Breast epithelium (tissue), 4 donors: ENCODE measurements at regions not wholly inside any gene's neighbourhood (a gene's known extent, or its start where the extent isn't known, plus 50 kb on each side); places are given as distances from the start of the nearest gene placed in this dataset.

Experiments used
- DNase-seq, 2 donors: peaks; one replicate each; pipeline ENCODE4 v3.0.0-alpha.2; 2019; ENCODE audit warnings: low spot score in 2 of 2
- H3K27ac ChIP-seq, 2 donors: fragments of 200-600 bp; sonication (generic) in 1 of 2; one replicate each; pipeline ENCODE4 v1.5.1; 2016 to 2019; ENCODE audit warnings: mild to moderate bottlenecking in 1 of 2
- H3K27me3 ChIP-seq, 2 donors: fragments of 200-600 bp; sonication (generic) in 1 of 2; one replicate each; pipeline versions ENCODE4 v1.5.1 to v1.6.0; 2017 to 2019; ENCODE audit warnings: control low read depth in 1 of 2, mild to moderate bottlenecking in 1 of 2
- H3K36me3 ChIP-seq: fragments of 200-600 bp; one replicate; pipeline ENCODE4 v1.5.1; 2019
- H3K4me1 ChIP-seq, 2 donors: fragments of 200-600 bp; sonication (generic); one replicate each; pipeline ENCODE4 v1.5.1; 2016 to 2019; ENCODE audit warnings: control low read depth in 1 of 2
- H3K4me3 ChIP-seq, 3 donors: fragments of 200-600 bp; sonication (generic); 1 replicate in 2 of 3; 2 replicates in 1 of 3; pipeline ENCODE4 v1.5.1; 2016 to 2019; ENCODE audit warnings: mild to moderate bottlenecking in 3 of 3, moderate library complexity in 2 of 3
- H3K9me3 ChIP-seq, 2 donors: fragments of 200-600 bp; sonication (generic) in 1 of 2; one replicate each; pipeline ENCODE4 v1.5.1; 2016 to 2019; ENCODE audit warnings: control low read depth in 1 of 2
- POLR2A ChIP-seq: fragments of 450-650 bp; IDR thresholded peaks from one replicate; pipeline ENCODE4 v1.6.1; 2016; ENCODE audit warnings: antibody characterized with exemption, mild to moderate bottlenecking, moderate library complexity
- POLR2AphosphoS5 ChIP-seq, 3 donors: sonication (generic); formaldehyde crosslinking; IDR thresholded peaks; one replicate each; pipeline ENCODE4 v1.6.1; 2017; ENCODE audit warnings: antibody characterized with exemption in 3 of 3
- intact Hi-C: fragments of 100-400 bp; cut with DNase I; formaldehyde crosslinking; loops from one replicate; pipeline ENCODE4 v1.15.1; 2023; ENCODE audit warnings: low total_unique reads
- TF ChIP-seq, protein P1 (sequence below), 3 donors: fragments of 450-650 bp; IDR thresholded peaks; one replicate each; pipeline ENCODE4 v1.5.1; 2016 to 2017; ENCODE audit warnings: antibody characterized with exemption in 3 of 3, mild to moderate bottlenecking in 3 of 3, moderate library complexity in 3 of 3

- no peak for DNase-seq
- Histone ChIP-seq H3K27me3 (no peaks in the 10 kb centered on the region), H3K36me3 (no peaks in the 10 kb centered on the region), H3K9me3 (no peaks in the 10 kb centered on the region), H3K4me1 (no peaks in the 10 kb centered on the region), H3K4me3 (no peak overlapping the region), H3K27ac (no peak overlapping the region)
- intact Hi-C loops = no loop called here
- TF ChIP-seq POLR2AphosphoS5 (IDR thresholded peaks at IDR 0.05) (no peak), POLR2A (no peak)
- TF ChIP-seq, protein P1, sequence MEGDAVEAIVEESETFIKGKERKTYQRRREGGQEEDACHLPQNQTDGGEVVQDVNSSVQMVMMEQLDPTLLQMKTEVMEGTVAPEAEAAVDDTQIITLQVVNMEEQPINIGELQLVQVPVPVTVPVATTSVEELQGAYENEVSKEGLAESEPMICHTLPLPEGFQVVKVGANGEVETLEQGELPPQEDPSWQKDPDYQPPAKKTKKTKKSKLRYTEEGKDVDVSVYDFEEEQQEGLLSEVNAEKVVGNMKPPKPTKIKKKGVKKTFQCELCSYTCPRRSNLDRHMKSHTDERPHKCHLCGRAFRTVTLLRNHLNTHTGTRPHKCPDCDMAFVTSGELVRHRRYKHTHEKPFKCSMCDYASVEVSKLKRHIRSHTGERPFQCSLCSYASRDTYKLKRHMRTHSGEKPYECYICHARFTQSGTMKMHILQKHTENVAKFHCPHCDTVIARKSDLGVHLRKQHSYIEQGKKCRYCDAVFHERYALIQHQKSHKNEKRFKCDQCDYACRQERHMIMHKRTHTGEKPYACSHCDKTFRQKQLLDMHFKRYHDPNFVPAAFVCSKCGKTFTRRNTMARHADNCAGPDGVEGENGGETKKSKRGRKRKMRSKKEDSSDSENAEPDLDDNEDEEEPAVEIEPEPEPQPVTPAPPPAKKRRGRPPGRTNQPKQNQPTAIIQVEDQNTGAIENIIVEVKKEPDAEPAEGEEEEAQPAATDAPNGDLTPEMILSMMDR (IDR thresholded peaks at IDR 0.05) = no peak
These were observed 128.5 kb upstream of the GSE1 start for GRCh38 chr16:85484347-85485300.

DNA sequence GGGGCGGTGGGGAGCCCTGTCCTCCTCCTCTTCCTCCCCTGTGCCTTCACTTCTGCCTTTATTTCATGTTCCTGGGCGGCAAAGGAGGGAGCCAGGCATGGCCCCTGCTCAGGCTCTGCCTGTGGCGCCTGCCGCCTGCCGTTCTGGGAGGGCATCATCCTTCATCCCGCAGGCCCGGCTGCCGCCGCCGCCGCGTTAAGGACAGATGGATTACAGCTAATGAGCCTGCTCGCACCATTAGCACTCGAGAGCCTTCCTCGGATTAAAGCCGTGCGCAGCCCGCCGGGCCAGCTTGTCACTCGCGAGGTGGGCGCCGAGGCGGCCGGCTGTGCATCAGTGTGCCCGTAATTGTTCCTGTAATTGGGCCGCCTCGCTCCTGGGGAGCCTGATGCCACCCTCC, 127.7 kb upstream of the GSE1 start:
- no peaks in the 10 kb centered on the region for H3K27me3 ChIP-seq
- no peak overlapping the region for H3K4me3 ChIP-seq
- H3K27ac ChIP-seq = no peak overlapping the region
- no peaks in the 10 kb centered on the region for H3K9me3 ChIP-seq
- intact Hi-C loops = no loop called here
- TF ChIP-seq POLR2AphosphoS5 (IDR thresholded peaks at IDR 0.05) (no peak), POLR2A (no peak)
- TF ChIP-seq, protein P1 (IDR thresholded peaks at IDR 0.05) = no peak
- H3K36me3 ChIP-seq = no peaks in the 10 kb centered on the region
- H3K4me1 ChIP-seq = no peaks in the 10 kb centered on the region
- DNase-seq = no peak

DNA sequence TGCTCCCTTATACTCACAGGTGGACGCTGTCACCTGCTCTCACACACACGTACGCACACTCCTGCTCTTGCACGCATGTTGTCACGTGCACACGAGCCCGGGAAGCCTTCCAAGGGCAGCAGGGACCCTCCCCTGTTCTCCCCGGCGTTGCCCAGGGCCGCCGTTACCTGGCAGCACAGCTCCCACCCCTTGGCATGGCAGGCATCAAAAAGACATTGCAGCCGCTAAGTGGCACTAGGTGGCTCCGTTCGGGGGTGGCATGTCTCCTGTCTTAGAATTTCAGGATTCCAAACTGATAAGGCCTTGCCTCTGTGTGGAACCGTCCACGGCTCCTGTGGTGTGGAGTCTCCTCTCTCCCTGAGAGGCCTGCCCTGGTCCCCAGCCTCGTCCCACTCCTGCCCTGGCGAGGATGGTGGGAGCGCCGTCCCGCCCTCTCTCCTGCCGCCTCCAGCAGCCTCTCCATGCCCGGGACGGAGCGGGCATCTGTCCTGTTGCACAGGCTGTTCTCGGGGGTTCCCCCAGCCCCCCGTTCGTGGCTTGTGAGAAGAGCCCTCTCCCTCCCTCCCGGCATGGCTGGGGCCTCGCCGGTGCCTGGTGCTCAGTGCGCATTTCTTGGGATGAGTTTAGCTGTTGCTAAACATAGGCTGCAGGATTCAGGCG, 126.7 kb upstream of the GSE1 start:
- no peak for TF ChIP-seq POLR2A
- Histone ChIP-seq H3K27ac (no peak overlapping the region), H3K9me3 (no peaks in the 10 kb centered on the region), H3K4me3 (no peak overlapping the region), H3K4me1 (peaks cover 0 to 5% of the 10 kb centered on the region in 2 donors), H3K36me3 (no peaks in the 10 kb centered on the region), H3K27me3 (no peaks in the 10 kb centered on the region)
- intact Hi-C loops = no loop called here
- no peak for DNase-seq

GRCh38 chr16:85488414-85488813, 124.7 kb upstream of the GSE1 start:
- no peak for DNase-seq
- H3K4me3 ChIP-seq = no peak overlapping the region
- H3K4me1 ChIP-seq = peaks cover 0 to 19% of the 10 kb centered on the region in 2 donors
- intact Hi-C loops = no loop called here
- H3K9me3 ChIP-seq = no peaks in the 10 kb centered on the region
- H3K27me3 ChIP-seq = no peaks in the 10 kb centered on the region
- no peak overlapping the region for H3K27ac ChIP-seq
- H3K36me3 ChIP-seq = no peaks in the 10 kb centered on the region
- TF ChIP-seq POLR2A (no peak), POLR2AphosphoS5 (IDR thresholded peaks at IDR 0.05) (no peak)
- TF ChIP-seq, protein P1 (IDR thresholded peaks at IDR 0.05) = no peak

- TF ChIP-seq POLR2A = no peak
- TF ChIP-seq, protein P1 (IDR thresholded peaks at IDR 0.05) = no peak
- TF ChIP-seq POLR2AphosphoS5 (IDR thresholded peaks at IDR 0.05) = no peak
- no peak overlapping the region for H3K4me3 ChIP-seq
- H3K27ac ChIP-seq = peak overlapping the region in 1 of 2 donors; percentile 63
- intact Hi-C loops = no loop called here
- DNase-seq = no peak
- no peaks in the 10 kb centered on the region for H3K36me3 ChIP-seq
- H3K9me3 ChIP-seq = no peaks in the 10 kb centered on the region
- H3K4me1 ChIP-seq = peaks cover 0 to 19% of the 10 kb centered on the region in 2 donors
- no peaks in the 10 kb centered on the region for H3K27me3 ChIP-seq
These were observed 122.6 kb upstream of the GSE1 start for GRCh38 chr16:85490407-85491057.
